ENCODE measurements at regions not wholly inside any gene's neighbourhood (a gene's known extent, or its start where the extent isn't known, plus 50 kb on each side); places are given as distances from the start of the nearest gene placed in this dataset.
A peak's percentile ranks its signal among the peaks of the same experiment; 100 is the strongest.
"Not testable (repeated sequence)": the region's sequence is repeated elsewhere in the genome, so short reads cannot be mapped to it uniquely, and the experiment has no call there.

- H3K4me3 Mint-ChIP-seq, result no peak overlapping the region
- H3K9me3 Mint-ChIP-seq, result no peaks in the 10 kb centered on the region
- H3K27ac Mint-ChIP-seq, result peak overlapping the region; percentile 0
- H3K27me3 Mint-ChIP-seq, result no peaks in the 10 kb centered on the region
- H3K36me3 Mint-ChIP-seq, result peaks cover 14% of the 10 kb centered on the region
- peaks cover 75% of the 10 kb centered on the region for H3K4me1 Mint-ChIP-seq
Measured at GRCh38 chrY:7325531-7325930, 414.0 kb upstream of the AMELY start.

GRCh38 chrY:7320751-7321150, 409.2 kb upstream of the AMELY start:
- peaks cover 89% of the 10 kb centered on the region for H3K4me1 Mint-ChIP-seq
- peaks cover 7% of the 10 kb centered on the region for H3K36me3 Mint-ChIP-seq
- no peak overlapping the region for H3K27ac Mint-ChIP-seq
- H3K9me3 Mint-ChIP-seq, result no peaks in the 10 kb centered on the region
- H3K4me3 Mint-ChIP-seq, result no peak overlapping the region
- no peaks in the 10 kb centered on the region for H3K27me3 Mint-ChIP-seq

GRCh38 chrY:7320171-7320570, 408.6 kb upstream of the AMELY start:
- not testable (repeated sequence) for H3K27me3 Mint-ChIP-seq, H3K36me3 Mint-ChIP-seq, H3K9me3 Mint-ChIP-seq, H3K4me3 Mint-ChIP-seq
- Mint-ChIP-seq H3K27ac (peak overlapping the region; percentile 83), H3K4me1 (peaks cover 87% of the 10 kb centered on the region)

- Mint-ChIP-seq H3K27me3 (no peaks in the 10 kb centered on the region), H3K4me1 (peaks cover 77% of the 10 kb centered on the region), H3K4me3 (peak overlapping the region; percentile 57), H3K9me3 (no peaks in the 10 kb centered on the region), H3K36me3 (peaks cover 7% of the 10 kb centered on the region), H3K27ac (peak overlapping the region; percentile 84)
Measured at GRCh38 chrY:7318122-7318521, 406.6 kb upstream of the AMELY start.

- H3K36me3 Mint-ChIP-seq, result peaks cover 4% of the 10 kb centered on the region
- H3K27me3 Mint-ChIP-seq, result no peaks in the 10 kb centered on the region
- H3K4me1 Mint-ChIP-seq, result peaks cover 77% of the 10 kb centered on the region
- H3K9me3 Mint-ChIP-seq, result no peaks in the 10 kb centered on the region
- peak overlapping the region; percentile 55 for H3K27ac Mint-ChIP-seq
- peak overlapping the region; percentile 57 for H3K4me3 Mint-ChIP-seq
Measured at GRCh38 chrY:7317571-7317970, 406.0 kb upstream of the AMELY start.

GRCh38 chrY:7310482-7311269, 399.1 kb upstream of the AMELY start:
- Mint-ChIP-seq H3K27ac (peak overlapping the region; percentile 86), H3K4me3 (peak overlapping the region; percentile 37), H3K36me3 (peaks cover 8% of the 10 kb centered on the region), H3K27me3 (no peaks in the 10 kb centered on the region), H3K4me1 (peaks cover 57% of the 10 kb centered on the region), H3K9me3 (no peaks in the 10 kb centered on the region)

- H3K27me3 Mint-ChIP-seq, result no peaks in the 10 kb centered on the region
- no peaks in the 10 kb centered on the region for H3K9me3 Mint-ChIP-seq
- H3K4me1 Mint-ChIP-seq, result peaks cover 60% of the 10 kb centered on the region
- peaks cover 13% of the 10 kb centered on the region for H3K36me3 Mint-ChIP-seq
- no peak overlapping the region for H3K4me3 Mint-ChIP-seq
- H3K27ac Mint-ChIP-seq, result no peak overlapping the region
Measured at GRCh38 chrY:7308816-7309215, 397.3 kb upstream of the AMELY start.

- Mint-ChIP-seq H3K9me3 (no peaks in the 10 kb centered on the region), H3K27me3 (no peaks in the 10 kb centered on the region), H3K36me3 (peaks cover 13% of the 10 kb centered on the region), H3K4me1 (peaks cover 69% of the 10 kb centered on the region), H3K4me3 (peak overlapping the region; percentile 52), H3K27ac (peak overlapping the region; percentile 23)
Measured at GRCh38 chrY:7302306-7302705, 390.8 kb upstream of the AMELY start.

GRCh38 chrY:7299960-7300359, 388.4 kb upstream of the AMELY start:
- Mint-ChIP-seq H3K4me3 (peak overlapping the region; percentile 48), H3K4me1 (peaks cover 70% of the 10 kb centered on the region), H3K36me3 (peaks cover 9% of the 10 kb centered on the region)

GRCh38 chrY:7292113-7292512, 380.6 kb upstream of the AMELY start:
- Mint-ChIP-seq H3K4me3 (no peak overlapping the region), H3K4me1 (peaks cover 63% of the 10 kb centered on the region), H3K27ac (peak overlapping the region; percentile 59), H3K27me3 (no peaks in the 10 kb centered on the region), H3K36me3 (peaks cover 2% of the 10 kb centered on the region), H3K9me3 (no peaks in the 10 kb centered on the region)

More at GRCh38 chrY:7299960-7300359, 388.4 kb upstream of the AMELY start:
- Mint-ChIP-seq H3K27me3 (no peaks in the 10 kb centered on the region), H3K27ac (peak overlapping the region; percentile 81), H3K9me3 (no peaks in the 10 kb centered on the region)

GRCh38 chrY:7289889-7290833, 378.6 kb upstream of the AMELY start:
- no peaks in the 10 kb centered on the region for H3K9me3 Mint-ChIP-seq
- H3K36me3 Mint-ChIP-seq, result no peaks in the 10 kb centered on the region
- H3K27ac Mint-ChIP-seq, result peak overlapping the region; percentile 62
- peaks cover 62% of the 10 kb centered on the region for H3K4me1 Mint-ChIP-seq
- H3K4me3 Mint-ChIP-seq, result peak overlapping the region; percentile 71
- no peaks in the 10 kb centered on the region for H3K27me3 Mint-ChIP-seq

- H3K27ac Mint-ChIP-seq, result no peak overlapping the region
- peaks cover 69% of the 10 kb centered on the region for H3K4me1 Mint-ChIP-seq
- no peak overlapping the region for H3K4me3 Mint-ChIP-seq
Measured at GRCh38 chrY:7288611-7289010, 377.1 kb upstream of the AMELY start.

GRCh38 chrY:7287963-7288362, 376.4 kb upstream of the AMELY start:
- not testable (repeated sequence) for H3K27me3 Mint-ChIP-seq, H3K36me3 Mint-ChIP-seq, H3K9me3 Mint-ChIP-seq
- peaks cover 72% of the 10 kb centered on the region for H3K4me1 Mint-ChIP-seq
- H3K4me3 Mint-ChIP-seq, result peak overlapping the region; percentile 30
- peak overlapping the region; percentile 90 for H3K27ac Mint-ChIP-seq

More at GRCh38 chrY:7288611-7289010, 377.1 kb upstream of the AMELY start:
- Mint-ChIP-seq H3K36me3 (peaks cover 5% of the 10 kb centered on the region), H3K9me3 (no peaks in the 10 kb centered on the region), H3K27me3 (no peaks in the 10 kb centered on the region)

GRCh38 chrY:7285388-7285787, 373.8 kb upstream of the AMELY start:
- no peaks in the 10 kb centered on the region for H3K27me3 Mint-ChIP-seq
- H3K9me3 Mint-ChIP-seq, result no peaks in the 10 kb centered on the region
- peak overlapping the region; percentile 74 for H3K27ac Mint-ChIP-seq
- H3K4me3 Mint-ChIP-seq, result no peak overlapping the region
- H3K36me3 Mint-ChIP-seq, result peaks cover 5% of the 10 kb centered on the region
- peaks cover 61% of the 10 kb centered on the region for H3K4me1 Mint-ChIP-seq

GRCh38 chrY:7283001-7283400, 371.4 kb upstream of the AMELY start:
- Mint-ChIP-seq H3K36me3 (peaks cover 5% of the 10 kb centered on the region), H3K4me3 (peak overlapping the region; percentile 66), H3K27ac (peak overlapping the region; percentile 90), H3K9me3 (no peaks in the 10 kb centered on the region), H3K27me3 (no peaks in the 10 kb centered on the region), H3K4me1 (peaks cover 67% of the 10 kb centered on the region)
